ENCODE measurements at regions not wholly inside any gene's neighbourhood (a gene's known extent, or its start where the extent isn't known, plus 50 kb on each side); places are given as distances from the start of the nearest gene placed in this dataset.

- DNase-seq = no peak
Measured at GRCh38 chr3:72336821-72337479, 511.3 kb downstream of the SHQ1 start.

GRCh38 chr3:72336114-72336651 lies 512.1 kb downstream of the SHQ1 start:
- DNase-seq = no peak

GRCh38 chr3:72335458-72336095 lies 512.7 kb downstream of the SHQ1 start:
- no peak for DNase-seq

- DNase-seq = no peak
Measured at GRCh38 chr3:72334681-72335457, 513.4 kb downstream of the SHQ1 start.

GRCh38 chr3:72332689-72333088 lies 515.6 kb downstream of the SHQ1 start:
- DNase-seq = peak; percentile 32

- DNase-seq = no peak
Measured at GRCh38 chr3:72332036-72332435, 516.2 kb downstream of the SHQ1 start.

- no peak for DNase-seq
Measured at GRCh38 chr3:72331076-72331475, 517.2 kb downstream of the SHQ1 start.

GRCh38 chr3:72329354-72329753 lies 518.9 kb downstream of the SHQ1 start:
- no peak for DNase-seq

GRCh38 chr3:72328755-72329277 lies 519.4 kb downstream of the SHQ1 start:
- no peak for DNase-seq

- no peak for DNase-seq
Measured at GRCh38 chr3:72327008-72327407, 521.2 kb downstream of the SHQ1 start.

GRCh38 chr3:72324253-72324811 lies 523.9 kb downstream of the SHQ1 start:
- DNase-seq = no peak

GRCh38 chr3:72323773-72324172 lies 524.5 kb downstream of the SHQ1 start:
- peak; percentile 75 for DNase-seq

GRCh38 chr3:72322264-72322976 lies 525.8 kb downstream of the SHQ1 start:
- no peak for DNase-seq

GRCh38 chr3:72320955-72321303 lies 527.3 kb downstream of the SHQ1 start:
- DNase-seq = no peak

GRCh38 chr3:72320095-72320954 lies 527.9 kb downstream of the SHQ1 start:
- no peak for DNase-seq

GRCh38 chr3:72319194-72320094 lies 528.8 kb downstream of the SHQ1 start:
- no peak for DNase-seq

GRCh38 chr3:72318504-72319193 lies 529.6 kb downstream of the SHQ1 start:
- DNase-seq = no peak

- DNase-seq = no peak
Measured at GRCh38 chr3:72317491-72317890, 530.8 kb downstream of the SHQ1 start.

GRCh38 chr3:72316501-72317279 lies 531.6 kb downstream of the SHQ1 start:
- no peak for DNase-seq

Data from inflammatory macrophage treated with lipopolysaccharide for 4 hours (primary cell).